H1 (cell line): ENCODE measurements at regions not wholly inside any gene's neighbourhood (a gene's known extent, or its start where the extent isn't known, plus 50 kb on each side); places are given as distances from the start of the nearest gene placed in this dataset.

ENCODE experiments used
- CTCF ChIA-PET: fragments of 300-600 bp; sonication (Branson Sonifier 250); formaldehyde crosslinking; loops from one replicate; lab custom pipeline; 2021; ENCODE audit not compliant: partially characterized antibody; lab: Charles Lee
- POLR2A ChIA-PET: fragments of 300-600 bp; sonication (Branson Sonifier 250); formaldehyde crosslinking; loops from one replicate; lab custom pipeline; 2021; ENCODE audit warnings: inconsistent platforms; ENCODE audit not compliant: partially characterized antibody; lab: Charles Lee
- DNase-seq, 2 experiments: peaks; one replicate each; pipeline versions ENCODE4 v3.0.0 to v3.0.0-alpha.2; 2010 to 2022; ENCODE audit warnings: low spot score in 2 of 2, low read depth in 1 of 2, mixed read lengths in 1 of 2
- FAIRE-seq: peaks from 2 replicates; lab custom pipeline; 2011; peaks lifted over from hg19 to GRCh38; lab: Jason Lieb, UNC
- H2AFZ ChIP-seq: 2 replicates; pipeline ENCODE4 v1.8.1; 2012; ENCODE audit warnings: low read length, inconsistent platforms
- H2AK5ac ChIP-seq: 2 replicates; pipeline ENCODE4 v1.6.1; 2013; ENCODE audit warnings: low read depth, low read length
- H2BK120ac ChIP-seq: replicated peaks from 2 replicates; pipeline ENCODE3; 2013; ENCODE audit warnings: low read depth, low read length, inconsistent platforms
- H2BK12ac ChIP-seq: 2 replicates; pipeline ENCODE4 v1.6.1; 2013; ENCODE audit warnings: low read depth, low read length
- H2BK15ac ChIP-seq: 2 replicates; pipeline ENCODE4 v1.6.1; 2013; ENCODE audit warnings: low read length
- H2BK20ac ChIP-seq: 2 replicates; pipeline ENCODE4 v1.6.1; 2013; ENCODE audit warnings: low read length
- H2BK5ac ChIP-seq: 2 replicates; pipeline ENCODE4 v1.6.1; 2013; ENCODE audit warnings: low read depth, low read length
- H3K14ac ChIP-seq: 2 replicates; pipeline ENCODE4 v1.6.1; 2013; ENCODE audit warnings: inconsistent platforms; ENCODE audit not compliant: insufficient read length
- H3K18ac ChIP-seq: 2 replicates; pipeline ENCODE4 v1.6.1; 2013; ENCODE audit warnings: low read length; ENCODE audit errors: extremely low read depth
- H3K23ac ChIP-seq: 2 replicates; pipeline ENCODE4 v1.6.1; 2013; ENCODE audit warnings: inconsistent platforms; ENCODE audit not compliant: insufficient read length
- H3K23me2 ChIP-seq: 2 replicates; pipeline ENCODE4 v1.6.1; 2013; ENCODE audit warnings: low read depth, low read length
- H3K27ac ChIP-seq: 2 replicates; pipeline ENCODE4 v1.6.1; 2011; ENCODE audit warnings: low read depth, low read length, inconsistent platforms
- H3K27me3 ChIP-seq, 4 experiments: replicated peaks in 1 of 4; 1 replicate in 1 of 4; 2 replicates in 3 of 4; pipeline versions ENCODE4 v1.6.1 to v1.8.1; 2011 to 2013; ENCODE audit warnings: low read length in 3 of 4, mild to moderate bottlenecking in 3 of 4, inconsistent platforms in 2 of 4, mixed read lengths in 2 of 4, moderate library complexity in 1 of 4; ENCODE audit not compliant: control insufficient read depth in 3 of 4, insufficient read depth in 3 of 4; ENCODE audit errors: extremely low read depth in 1 of 4
- H3K36me3 ChIP-seq, 4 experiments: 2 replicates each; pipeline versions ENCODE4 v1.6.1 to v1.8.1; 2011 to 2013; ENCODE audit warnings: mild to moderate bottlenecking in 4 of 4, low read length in 3 of 4, moderate library complexity in 2 of 4, control low read depth in 1 of 4, inconsistent platforms in 1 of 4; ENCODE audit not compliant: insufficient read depth in 4 of 4, control insufficient read depth in 2 of 4
- H3K4ac ChIP-seq: replicated peaks from 2 replicates; pipeline ENCODE3; 2013; ENCODE audit warnings: low read length, low read depth, mixed read lengths, inconsistent platforms; ENCODE audit not compliant: insufficient read length
- H3K4me1 ChIP-seq, 4 experiments: replicated peaks in 1 of 4; 1 replicate in 1 of 4; 2 replicates in 3 of 4; pipeline versions ENCODE4 v1.6.1 to v1.8.1; 2011 to 2013; ENCODE audit warnings: low read length in 3 of 4, inconsistent platforms in 2 of 4, mixed read lengths in 1 of 4; ENCODE audit not compliant: insufficient read depth in 4 of 4, control insufficient read depth in 3 of 4
- H3K4me2 ChIP-seq, 2 experiments: 2 replicates each; pipeline versions ENCODE4 v1.6.1 to v1.8.1; 2011 to 2013; ENCODE audit warnings: low read depth in 2 of 2, low read length in 2 of 2, control low read depth in 1 of 2, inconsistent platforms in 1 of 2, mild to moderate bottlenecking in 1 of 2; ENCODE audit not compliant: insufficient read depth in 1 of 2
- H3K4me3 ChIP-seq, 4 experiments: fragments of 200-600, 300-600 bp in 1 of 4; sonication (generic), shearing (Covaris generic), sonication (Bioruptor Twin) in 1 of 4; 2 replicates each; pipeline versions ENCODE4 v1.5.1 to v1.8.1; 2011 to 2016; ENCODE audit warnings: low read length in 4 of 4, low read depth in 3 of 4, control low read depth in 2 of 4, inconsistent platforms in 2 of 4, mild to moderate bottlenecking in 2 of 4, mixed read lengths in 1 of 4, moderate library complexity in 1 of 4; ENCODE audit not compliant: insufficient read depth in 2 of 4; ENCODE audit errors: extremely low read depth in 1 of 4
- H3K56ac ChIP-seq: replicated peaks from 2 replicates; pipeline ENCODE3; 2013; ENCODE audit warnings: low read depth, mild to moderate bottlenecking, mixed read lengths, low read length, inconsistent platforms; ENCODE audit not compliant: insufficient read length
- H3K79me1 ChIP-seq: 2 replicates; pipeline ENCODE4 v1.6.1; 2013; ENCODE audit warnings: low read depth, low read length, control low read depth
- H3K79me2 ChIP-seq, 2 experiments: 2 replicates each; pipeline versions ENCODE4 v1.6.1 to v1.8.1; 2012 to 2013; ENCODE audit warnings: low read length in 2 of 2, mild to moderate bottlenecking in 2 of 2, inconsistent platforms in 1 of 2; ENCODE audit not compliant: insufficient read depth in 2 of 2, control insufficient read depth in 1 of 2
- H3K9ac ChIP-seq, 4 experiments: replicated peaks in 1 of 4; 1 replicate in 1 of 4; 2 replicates in 3 of 4; pipeline versions ENCODE4 v1.6.1 to v1.8.1; 2011 to 2013; ENCODE audit warnings: low read depth in 3 of 4, low read length in 3 of 4, control low read depth in 2 of 4, mild to moderate bottlenecking in 2 of 4, moderate library complexity in 2 of 4, inconsistent platforms in 1 of 4; ENCODE audit errors: extremely low read depth in 1 of 4
- H3K9me3 ChIP-seq, 2 experiments: 2 replicates each; pipeline versions ENCODE4 v1.6.1 to v1.8.1; 2012 to 2013; ENCODE audit warnings: mild to moderate bottlenecking in 2 of 2, moderate library complexity in 2 of 2, control low read depth in 1 of 2, inconsistent platforms in 1 of 2, low read depth in 1 of 2, low read length in 1 of 2, mixed read lengths in 1 of 2; ENCODE audit not compliant: insufficient read depth in 2 of 2
- H4K20me1 ChIP-seq, 2 experiments: replicated peaks in 1 of 2; 2 replicates each; pipeline versions ENCODE3 to v1.8.1; 2011 to 2013; ENCODE audit warnings: inconsistent platforms in 2 of 2, low read length in 2 of 2, mild to moderate bottlenecking in 1 of 2; ENCODE audit not compliant: insufficient read depth in 2 of 2, control insufficient read depth in 1 of 2
- H4K5ac ChIP-seq: 2 replicates; pipeline ENCODE4 v1.6.1; 2013; ENCODE audit warnings: low read length, low read depth, mixed read lengths, inconsistent platforms; ENCODE audit not compliant: insufficient read length
- H4K8ac ChIP-seq: 2 replicates; pipeline ENCODE4 v1.8.0; 2013; ENCODE audit warnings: mild to moderate bottlenecking, moderate library complexity, low read length, inconsistent platforms; ENCODE audit not compliant: insufficient read depth; ENCODE audit errors: extremely low read depth
- H4K91ac ChIP-seq: replicated peaks from 2 replicates; pipeline ENCODE3; 2013; ENCODE audit warnings: low read length, mixed read lengths, inconsistent platforms; ENCODE audit not compliant: insufficient read length
- FOSL1 ChIP-seq: IDR thresholded peaks from 2 replicates; pipeline ENCODE4 v1.6.1; 2011; ENCODE audit warnings: mild to moderate bottlenecking, low read depth, low read length, moderate library complexity; ENCODE audit not compliant: insufficient read depth
- HDAC2 ChIP-seq, 2 experiments: fragments of 300-600 bp in 1 of 2; sonication (generic) in 1 of 2; IDR thresholded peaks; 2 replicates each; pipeline ENCODE4 v1.6.1; 2011 to 2012; ENCODE audit warnings: low read depth in 2 of 2, low read length in 2 of 2, mild to moderate bottlenecking in 2 of 2, moderate library complexity in 2 of 2, borderline replicate concordance in 1 of 2, inconsistent platforms in 1 of 2
- RAD21 ChIP-seq, 2 experiments: IDR thresholded peaks in 1 of 2; conservative IDR thresholded peaks in 1 of 2; 2 replicates each; pipeline ENCODE4 v1.6.1; 2011; ENCODE audit warnings: low read depth in 2 of 2, low read length in 2 of 2, improper control_type of control experiment in 1 of 2, inconsistent platforms in 1 of 2, mild to moderate bottlenecking in 1 of 2, moderate library complexity in 1 of 2
- RBBP5 ChIP-seq: IDR thresholded peaks from 2 replicates; pipeline ENCODE4 v1.7.1; 2012; ENCODE audit warnings: low read depth, mild to moderate bottlenecking, inconsistent platforms, low read length, moderate library complexity, borderline replicate concordance
- RFX5 ChIP-seq: IDR thresholded peaks from 2 replicates; pipeline ENCODE4 v1.6.1; 2011; ENCODE audit warnings: low read depth, low read length, improper control_type of control experiment, borderline replicate concordance
- SIN3A ChIP-seq, 2 experiments: IDR thresholded peaks in 1 of 2; conservative IDR thresholded peaks in 1 of 2; 2 replicates each; pipeline ENCODE4 v1.6.1; 2011 to 2012; ENCODE audit warnings: low read length in 2 of 2, improper control_type of control experiment in 1 of 2, low read depth in 1 of 2, mild to moderate bottlenecking in 1 of 2
- SP2 ChIP-seq: IDR thresholded peaks from 2 replicates; pipeline ENCODE4 v1.6.1; 2012; ENCODE audit warnings: mild to moderate bottlenecking, low read length, inconsistent platforms
- SP4 ChIP-seq: IDR thresholded peaks from 2 replicates; pipeline ENCODE4 v1.6.1; 2012; ENCODE audit warnings: low read length, inconsistent platforms
- SRF ChIP-seq: IDR thresholded peaks from 2 replicates; pipeline ENCODE4 v1.6.1; 2011; ENCODE audit warnings: mild to moderate bottlenecking, low read depth, low read length, moderate library complexity
- ZNF274 ChIP-seq: IDR thresholded peaks from 2 replicates; pipeline ENCODE4 v1.7.0; 2012; ENCODE audit warnings: low read length, borderline replicate concordance; ENCODE audit errors: extremely low read depth
- WGBS, 2 experiments: shearing (Covaris generic) in 1 of 2; methylation state at CpG; one replicate each; pipeline versions ENCODE4 v1.1.6 to v1.1.7; 2013 to 2015; ENCODE audit warnings: low lambda C conversion rate in 2 of 2, mixed read lengths in 2 of 2, inconsistent platforms in 1 of 2, low coverage in 1 of 2, missing lambda C conversion rate in 1 of 2; ENCODE audit not compliant: insufficient replicate concordance in 2 of 2, insufficient coverage in 1 of 2, insufficient read length in 1 of 2; ENCODE audit errors: extremely low coverage in 1 of 2, missing lambda C conversion rate in 1 of 2; 5-methylcytosine and 5-hydroxymethylcytosine counted together
- TF ChIP-seq, protein P1 (sequence below): IDR thresholded peaks from 2 replicates; pipeline ENCODE4 v1.6.1; 2011; ENCODE audit warnings: low read depth, mild to moderate bottlenecking, low read length; ENCODE audit not compliant: insufficient read depth

DNA sequence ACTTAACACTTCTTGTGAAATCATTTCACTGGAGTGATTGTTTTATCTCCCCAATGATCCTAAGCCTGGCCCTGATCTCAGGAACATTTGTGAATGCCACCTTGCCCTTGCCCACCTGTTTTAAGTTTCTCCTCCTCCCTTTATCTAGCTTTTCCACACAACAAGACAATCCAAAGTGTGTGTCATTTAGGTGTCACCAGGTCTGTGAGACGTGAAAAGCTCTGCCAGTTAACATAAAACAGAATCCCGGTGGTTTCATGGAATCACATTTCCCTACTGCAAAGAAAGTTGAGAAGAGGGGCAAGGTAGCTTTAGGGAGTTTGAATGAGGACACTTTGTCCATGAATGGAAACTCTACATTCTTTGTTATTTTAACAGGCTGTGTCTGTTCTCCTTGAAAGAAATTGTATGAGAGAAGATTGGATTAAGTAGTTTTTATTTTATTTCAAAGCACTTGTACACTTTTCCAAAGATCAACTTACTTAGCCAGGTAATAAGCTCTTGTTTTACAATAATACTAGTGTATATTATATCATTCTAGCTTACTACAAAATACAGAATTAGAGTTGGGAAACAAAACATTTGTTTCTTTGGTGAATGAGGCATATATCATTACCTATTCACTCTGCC lies 239.0 kb downstream of the ISL1 start:
- peak overlapping the region; percentile 94; the same call in 1 of the 2 replicates for H2AFZ ChIP-seq
- TF ChIP-seq RAD21 (IDR thresholded peaks at IDR 0.05 in 1 of 2, conservative IDR thresholded peaks at IDR 0.05 in 1 of 2; ENCODE audit: low read depth in 2 of 2, low read length in 2 of 2) (no peak), SRF (no peak), RBBP5 (no peak), SP4 (no peak), HDAC2 (IDR thresholded peaks at IDR 0.05; ENCODE audit: borderline replicate concordance in 1 of 2, low read depth in 2 of 2, low read length in 2 of 2) (no peak), SP2 (no peak), FOSL1 (no peak), SIN3A (conservative IDR thresholded peaks at IDR 0.05 in 1 of 2, IDR thresholded peaks at IDR 0.05 in 1 of 2; ENCODE audit: low read depth in 1 of 2, low read length in 2 of 2) (no peak), RFX5 (no peak), ZNF274 (no peak)
- TF ChIP-seq, protein P1, sequence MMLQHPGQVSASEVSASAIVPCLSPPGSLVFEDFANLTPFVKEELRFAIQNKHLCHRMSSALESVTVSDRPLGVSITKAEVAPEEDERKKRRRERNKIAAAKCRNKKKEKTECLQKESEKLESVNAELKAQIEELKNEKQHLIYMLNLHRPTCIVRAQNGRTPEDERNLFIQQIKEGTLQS: no peak
- H2BK120ac ChIP-seq: no peak overlapping the region
- H3K9ac ChIP-seq: no peak overlapping the region
- no peak overlapping the region for H4K8ac ChIP-seq
- no peak for FAIRE-seq
- no peak overlapping the region for H3K4me2 ChIP-seq
- no peak overlapping the region for H2AK5ac ChIP-seq
- ChIA-PET POLR2A (no interaction called here), CTCF (no interaction called here)
- no peaks in the 10 kb centered on the region; the same call in 1 of the 2 replicates for H3K23me2 ChIP-seq
- H3K9me3 ChIP-seq: no peaks in the 10 kb centered on the region
- H3K23ac ChIP-seq: no peak overlapping the region
- no peak overlapping the region for H3K14ac ChIP-seq
- WGBS, 2 experiments: 80% methylated on average over 2 of the region's 2 CpGs; no CpG with 5 or more reads in 1 of the 2 experiments
- H2BK20ac ChIP-seq: no peak overlapping the region
- H2BK12ac ChIP-seq: no peak overlapping the region
- H2BK15ac ChIP-seq: no peak overlapping the region
- H3K79me2 ChIP-seq: no peaks in the 10 kb centered on the region
- no peaks in the 10 kb centered on the region for H3K36me3 ChIP-seq
- H3K27ac ChIP-seq: no peak overlapping the region
- H3K56ac ChIP-seq: no peak overlapping the region
- no peaks in the 10 kb centered on the region for H4K20me1 ChIP-seq
- no peak for DNase-seq
- H3K27me3 ChIP-seq: no peaks in the 10 kb centered on the region
- no peak overlapping the region for H4K91ac ChIP-seq
- peaks cover 0 to 3% (median 3%) of the 10 kb centered on the region in 4 experiments; a peak in 2 of 7 replicates for H3K4me1 ChIP-seq
- no peak overlapping the region for H3K4me3 ChIP-seq
- H3K18ac ChIP-seq: no peak overlapping the region
- H4K5ac ChIP-seq: no peak overlapping the region
- H3K4ac ChIP-seq: no peak overlapping the region
- H3K79me1 ChIP-seq: no peaks in the 10 kb centered on the region
- H2BK5ac ChIP-seq: no peak overlapping the region
